ENCODE measurements at regions not wholly inside any gene's neighbourhood (a gene's known extent, or its start where the extent isn't known, plus 50 kb on each side); places are given as distances from the start of the nearest gene placed in this dataset.
A peak's percentile ranks its signal among the peaks of the same experiment; 100 is the strongest.
"Not testable (repeated sequence)": the region's sequence is repeated elsewhere in the genome, so short reads cannot be mapped to it uniquely, and the experiment has no call there.

DNA sequence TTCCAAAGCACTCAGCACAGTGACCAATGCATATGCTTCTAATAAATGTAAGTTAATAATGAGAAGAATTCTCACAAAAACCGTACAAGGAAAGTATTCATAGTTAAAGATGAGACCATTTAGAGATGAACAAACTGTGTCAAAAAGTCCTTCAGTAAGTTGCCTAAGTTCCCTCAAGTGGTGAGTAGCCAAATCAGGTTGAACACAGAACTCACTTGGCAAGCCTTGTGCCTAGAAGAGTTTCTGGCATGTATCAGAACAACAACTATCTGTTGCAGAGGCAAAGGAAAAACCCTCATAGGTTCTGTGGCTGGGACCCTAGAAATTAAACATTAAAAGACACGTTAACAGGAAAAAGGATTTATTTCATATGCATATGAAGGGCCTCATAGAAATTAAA is 129.6 kb upstream of the DOK5 start:
- peak overlapping the region; percentile 41 for H3K27ac ChIP-seq (ENCODE audit: low read depth, low read length)

DNA sequence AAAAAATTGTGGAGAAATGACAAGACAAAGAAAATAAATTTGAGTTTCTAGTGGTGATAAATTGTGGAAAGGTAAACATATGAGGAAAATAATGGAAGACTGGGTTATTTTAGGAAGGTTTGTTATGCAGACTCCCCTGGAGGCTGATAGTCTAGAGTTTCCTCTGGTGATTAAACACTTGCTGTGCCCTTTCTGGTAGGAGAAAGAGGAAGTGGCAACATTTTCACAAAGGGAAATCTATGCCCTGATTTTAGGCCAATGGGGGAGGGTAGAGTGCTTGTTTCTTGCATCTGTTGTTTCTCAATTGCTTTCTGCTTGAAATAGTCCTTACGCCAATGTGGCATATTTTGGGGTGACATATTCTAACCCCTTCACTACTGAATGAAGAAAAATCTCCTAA is 129.1 kb upstream of the DOK5 start:
- Histone ChIP-seq H3K27ac (ENCODE audit: low read depth, low read length) (peak overlapping the region; percentile 41), H3K9ac (ENCODE audit: low read depth, low read length) (no peak overlapping the region), H3K4me1 (ENCODE audit: control insufficient read depth, insufficient read depth, low read length) (peaks cover 27% of the 10 kb centered on the region), H3K4me3 (ENCODE audit: low read depth, low read length) (no peak overlapping the region), H3K27me3 (ENCODE audit: control insufficient read depth, insufficient read depth, low read length) (no peaks in the 10 kb centered on the region), H3K9me3 (ENCODE audit: control insufficient read depth, insufficient read depth, low read length) (no peaks in the 10 kb centered on the region), H3K36me3 (ENCODE audit: control insufficient read depth, insufficient read depth, low read length) (no peaks in the 10 kb centered on the region)

More for the DNA sequence above, 129.6 kb upstream of the DOK5 start:
- H3K9me3 ChIP-seq (ENCODE audit: control insufficient read depth, insufficient read depth, low read length): no peaks in the 10 kb centered on the region
- H3K4me1 ChIP-seq (ENCODE audit: control insufficient read depth, insufficient read depth, low read length): peaks cover 27% of the 10 kb centered on the region
- H3K27me3 ChIP-seq (ENCODE audit: control insufficient read depth, insufficient read depth, low read length): no peaks in the 10 kb centered on the region
- H3K36me3 ChIP-seq (ENCODE audit: control insufficient read depth, insufficient read depth, low read length): no peaks in the 10 kb centered on the region
- no peak overlapping the region for H3K9ac ChIP-seq (ENCODE audit: low read depth, low read length)
- H3K4me3 ChIP-seq (ENCODE audit: low read depth, low read length): no peak overlapping the region

DNA sequence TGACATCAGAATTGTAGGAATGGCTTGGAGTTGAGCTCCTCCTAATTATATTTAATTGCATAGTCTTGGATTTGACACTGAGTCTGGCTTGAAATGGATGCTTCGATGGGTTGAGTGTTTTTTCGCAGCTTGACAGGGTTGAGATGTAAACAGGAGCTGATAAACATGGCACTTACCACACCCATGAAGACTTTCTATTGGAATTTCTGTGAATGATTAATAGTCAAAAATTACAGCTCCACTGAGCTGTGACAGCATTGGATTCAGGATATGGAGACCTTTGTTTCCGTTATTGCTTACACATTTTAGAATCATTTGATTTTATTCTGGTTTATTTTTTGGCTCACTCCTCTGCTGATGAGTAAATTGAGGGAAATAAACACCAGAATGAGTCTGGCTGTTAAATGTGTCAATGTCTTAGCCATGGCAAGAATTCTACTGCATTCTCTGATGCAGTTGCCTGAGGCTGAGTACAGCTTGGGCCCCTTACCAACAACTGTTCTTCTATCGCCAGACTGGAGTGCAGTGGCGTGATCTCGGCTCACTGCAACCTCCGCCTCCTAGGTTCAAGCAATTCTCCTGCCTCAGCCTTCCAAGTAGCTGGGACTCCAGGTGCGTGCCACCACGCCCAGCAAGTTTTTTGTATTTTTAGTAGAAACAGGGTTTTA is 128.1 kb upstream of the DOK5 start:
- no peak overlapping the region for H3K27ac ChIP-seq (ENCODE audit: low read depth, low read length)
- no peaks in the 10 kb centered on the region for H3K36me3 ChIP-seq (ENCODE audit: control insufficient read depth, insufficient read depth, low read length)
- no peak overlapping the region for H3K4me3 ChIP-seq (ENCODE audit: low read depth, low read length)
- H3K9me3 ChIP-seq (ENCODE audit: control insufficient read depth, insufficient read depth, low read length): no peaks in the 10 kb centered on the region
- peaks cover 27% of the 10 kb centered on the region for H3K4me1 ChIP-seq (ENCODE audit: control insufficient read depth, insufficient read depth, low read length)
- H3K9ac ChIP-seq (ENCODE audit: low read depth, low read length): no peak overlapping the region
- H3K27me3 ChIP-seq (ENCODE audit: control insufficient read depth, insufficient read depth, low read length): no peaks in the 10 kb centered on the region

DNA sequence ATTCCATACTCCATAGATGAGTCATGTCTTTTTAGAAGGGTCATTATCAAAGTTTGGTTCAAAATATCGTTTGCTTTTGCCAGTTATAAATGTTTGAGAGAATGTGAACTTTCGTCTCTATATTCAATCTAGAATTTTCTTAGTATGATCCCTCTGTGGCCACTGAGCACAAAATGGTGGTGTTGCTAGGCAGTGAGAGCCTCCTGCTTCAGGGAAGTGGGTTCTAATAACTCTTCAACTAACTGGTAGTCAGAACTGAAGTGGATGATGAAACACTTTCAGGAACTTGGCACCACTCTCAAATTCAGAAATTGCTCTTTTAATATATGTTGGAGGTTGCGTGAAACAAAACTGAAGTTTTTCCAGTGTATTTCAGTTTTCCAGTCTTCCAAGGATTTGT is 125.0 kb upstream of the DOK5 start:
- H3K9me3 ChIP-seq (ENCODE audit: control insufficient read depth, insufficient read depth, low read length): no peaks in the 10 kb centered on the region
- no peaks in the 10 kb centered on the region for H3K27me3 ChIP-seq (ENCODE audit: control insufficient read depth, insufficient read depth, low read length)
- no peak overlapping the region for H3K9ac ChIP-seq (ENCODE audit: low read depth, low read length)
- no peaks in the 10 kb centered on the region for H3K36me3 ChIP-seq (ENCODE audit: control insufficient read depth, insufficient read depth, low read length)
- H3K4me3 ChIP-seq (ENCODE audit: low read depth, low read length): no peak overlapping the region
- no peak overlapping the region for H3K27ac ChIP-seq (ENCODE audit: low read depth, low read length)
- H3K4me1 ChIP-seq (ENCODE audit: control insufficient read depth, insufficient read depth, low read length): peaks cover 20% of the 10 kb centered on the region

DNA sequence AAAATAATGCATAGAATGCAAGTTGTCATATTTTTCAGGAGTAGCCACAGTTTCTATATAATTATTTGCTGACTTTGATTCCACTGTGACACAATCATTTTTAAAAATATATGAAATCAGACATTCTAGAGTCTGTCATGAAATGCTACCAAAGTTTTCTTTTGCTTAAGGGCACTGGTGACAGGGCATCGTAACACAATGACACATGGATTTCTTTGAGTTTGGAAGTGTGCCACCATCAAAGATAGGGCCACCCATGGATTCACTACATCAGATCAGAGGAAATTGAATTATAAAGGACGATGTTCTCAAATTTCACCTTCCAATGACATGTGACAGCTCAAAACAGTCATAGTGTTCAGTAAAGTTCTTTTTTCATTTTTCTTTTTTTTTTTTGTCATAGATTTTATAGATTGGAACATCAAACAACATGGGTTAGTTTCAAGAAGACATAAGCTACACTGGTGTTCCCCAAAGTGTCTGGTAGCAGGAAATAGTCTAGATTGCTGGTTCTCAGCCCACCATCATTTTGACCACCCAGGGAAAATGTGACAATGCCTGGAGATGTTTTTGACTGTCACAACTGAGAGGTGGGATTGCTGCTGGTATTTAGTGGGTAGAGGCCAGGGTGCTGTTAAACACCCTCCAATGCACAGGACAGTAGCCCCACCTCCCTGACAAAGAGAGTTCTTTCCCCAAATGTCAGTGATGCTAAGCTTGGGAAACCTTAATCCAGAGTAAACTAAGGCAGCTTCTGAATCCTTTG is 123.8 kb upstream of the DOK5 start:
- no peaks in the 10 kb centered on the region for H3K27me3 ChIP-seq (ENCODE audit: control insufficient read depth, insufficient read depth, low read length)
- H3K27ac ChIP-seq (ENCODE audit: low read depth, low read length): no peak overlapping the region

DNA sequence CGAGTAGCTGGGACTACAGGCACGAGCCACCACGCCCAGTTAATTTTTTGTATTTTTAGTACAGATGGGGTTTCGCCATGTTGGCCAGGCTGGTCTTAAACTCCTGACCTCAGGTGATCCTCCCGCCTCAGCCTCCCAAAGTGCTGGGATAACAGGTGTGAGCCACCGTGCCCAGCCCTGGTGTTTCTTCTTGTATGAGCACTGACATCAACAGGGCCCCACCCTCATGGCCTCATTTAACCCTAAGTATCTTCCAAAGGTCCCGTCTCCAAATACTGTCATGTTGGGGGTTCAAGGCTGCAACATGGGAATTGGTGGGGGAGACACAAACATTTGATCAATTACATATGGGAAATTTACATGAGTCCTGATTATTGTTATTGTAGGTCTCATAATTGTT is 122.9 kb upstream of the DOK5 start:
- H3K9ac ChIP-seq (ENCODE audit: low read depth, low read length); H3K4me3 ChIP-seq (ENCODE audit: low read depth, low read length); H3K36me3 ChIP-seq (ENCODE audit: control insufficient read depth, insufficient read depth, low read length); H3K9me3 ChIP-seq (ENCODE audit: control insufficient read depth, insufficient read depth, low read length); H3K27me3 ChIP-seq (ENCODE audit: control insufficient read depth, insufficient read depth, low read length); H3K4me1 ChIP-seq (ENCODE audit: control insufficient read depth, insufficient read depth, low read length); H3K27ac ChIP-seq (ENCODE audit: low read depth, low read length): not testable (repeated sequence)

More for the DNA sequence above, 123.8 kb upstream of the DOK5 start:
- Histone ChIP-seq H3K4me3 (ENCODE audit: low read depth, low read length) (no peak overlapping the region), H3K9me3 (ENCODE audit: control insufficient read depth, insufficient read depth, low read length) (no peaks in the 10 kb centered on the region), H3K36me3 (ENCODE audit: control insufficient read depth, insufficient read depth, low read length) (no peaks in the 10 kb centered on the region), H3K9ac (ENCODE audit: low read depth, low read length) (no peak overlapping the region), H3K4me1 (ENCODE audit: control insufficient read depth, insufficient read depth, low read length) (peaks cover 8% of the 10 kb centered on the region)

DNA sequence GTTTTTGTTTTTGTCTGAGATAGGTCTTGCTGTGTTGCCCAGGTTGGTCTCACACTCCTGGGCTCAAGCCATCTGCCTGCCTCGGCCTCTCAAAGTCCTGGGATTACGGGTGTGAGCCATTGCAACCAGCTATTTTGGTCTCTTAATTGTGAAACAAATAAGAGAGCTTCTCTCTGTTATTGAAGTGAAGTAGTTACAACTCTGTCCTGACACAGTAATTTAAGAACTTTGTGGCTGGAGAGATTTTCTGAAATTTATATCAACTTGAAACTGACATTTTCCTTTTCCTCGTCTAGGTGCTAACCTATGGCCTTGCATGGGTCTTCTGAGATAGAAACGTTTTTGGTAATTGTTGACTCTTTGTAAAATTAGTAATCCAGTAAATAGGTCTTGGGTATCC is 122.1 kb upstream of the DOK5 start:
- Histone ChIP-seq H3K9ac (ENCODE audit: low read depth, low read length) (no peak overlapping the region), H3K36me3 (ENCODE audit: control insufficient read depth, insufficient read depth, low read length) (no peaks in the 10 kb centered on the region), H3K27me3 (ENCODE audit: control insufficient read depth, insufficient read depth, low read length) (no peaks in the 10 kb centered on the region), H3K9me3 (ENCODE audit: control insufficient read depth, insufficient read depth, low read length) (no peaks in the 10 kb centered on the region), H3K4me3 (ENCODE audit: low read depth, low read length) (no peak overlapping the region), H3K27ac (ENCODE audit: low read depth, low read length) (no peak overlapping the region), H3K4me1 (ENCODE audit: control insufficient read depth, insufficient read depth, low read length) (no peaks in the 10 kb centered on the region)

DNA sequence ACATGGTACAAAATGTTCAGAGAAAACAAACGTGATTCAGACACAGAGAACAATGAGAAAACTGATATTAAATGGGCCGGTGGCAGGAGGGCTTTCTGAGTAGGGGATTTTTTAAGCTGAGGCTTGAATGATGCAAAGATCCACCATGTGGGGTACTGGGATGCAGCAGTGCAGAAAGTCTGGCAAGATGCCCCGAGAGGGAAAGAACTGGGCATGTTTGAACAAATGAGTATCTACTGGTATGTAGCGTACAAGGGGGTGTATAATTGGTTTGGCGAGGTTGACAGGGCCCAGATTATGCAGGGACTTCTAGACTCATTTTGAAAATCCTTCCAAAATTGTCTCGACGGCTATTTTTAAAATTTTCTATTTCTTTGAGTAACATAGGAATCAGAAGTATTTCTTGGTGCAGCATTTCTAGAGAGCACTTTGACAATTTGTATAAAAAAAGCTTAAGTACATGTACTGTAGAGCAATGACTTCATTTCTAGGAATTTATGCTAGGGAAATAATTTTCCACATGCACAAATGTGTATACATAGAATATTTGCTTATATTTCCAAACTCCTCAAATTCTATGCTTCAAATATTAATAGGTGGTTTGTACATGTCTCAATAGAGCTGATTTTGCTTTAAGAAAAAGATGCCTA is 119.6 kb upstream of the DOK5 start:
- H3K4me3 ChIP-seq (ENCODE audit: low read depth, low read length): no peak overlapping the region
- no peak overlapping the region for H3K27ac ChIP-seq (ENCODE audit: low read depth, low read length)
- no peak overlapping the region for H3K9ac ChIP-seq (ENCODE audit: low read depth, low read length)
- H3K27me3 ChIP-seq (ENCODE audit: control insufficient read depth, insufficient read depth, low read length): no peaks in the 10 kb centered on the region
- peaks cover 12% of the 10 kb centered on the region; the same call in 1 of the 2 replicates for H3K4me1 ChIP-seq (ENCODE audit: control insufficient read depth, insufficient read depth, low read length)
- H3K9me3 ChIP-seq (ENCODE audit: control insufficient read depth, insufficient read depth, low read length): no peaks in the 10 kb centered on the region
- H3K36me3 ChIP-seq (ENCODE audit: control insufficient read depth, insufficient read depth, low read length): no peaks in the 10 kb centered on the region

DNA sequence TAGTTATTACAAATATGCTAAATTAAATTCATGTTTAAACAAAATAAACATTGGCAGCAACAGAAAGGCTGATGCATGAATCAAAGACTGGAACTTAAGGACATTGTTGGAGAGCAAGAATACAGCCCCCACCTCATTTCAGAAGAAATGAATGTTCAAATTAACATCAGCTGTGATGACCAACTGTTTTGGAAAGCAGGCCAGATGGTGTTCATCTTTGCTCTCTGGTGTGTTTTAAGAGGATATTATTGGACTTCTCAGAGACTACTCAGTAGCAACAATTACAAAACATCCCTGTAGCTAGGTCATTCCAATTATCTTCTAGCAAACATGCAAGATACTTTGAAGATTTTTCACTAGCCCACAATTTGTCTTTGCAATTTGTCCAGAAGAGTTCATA is 118.6 kb upstream of the DOK5 start:
- Histone ChIP-seq H3K36me3 (ENCODE audit: control insufficient read depth, insufficient read depth, low read length) (no peaks in the 10 kb centered on the region), H3K4me3 (ENCODE audit: low read depth, low read length) (no peak overlapping the region), H3K27me3 (ENCODE audit: control insufficient read depth, insufficient read depth, low read length) (no peaks in the 10 kb centered on the region), H3K9me3 (ENCODE audit: control insufficient read depth, insufficient read depth, low read length) (no peaks in the 10 kb centered on the region), H3K27ac (ENCODE audit: low read depth, low read length) (no peak overlapping the region), H3K9ac (ENCODE audit: low read depth, low read length) (no peak overlapping the region), H3K4me1 (ENCODE audit: control insufficient read depth, insufficient read depth, low read length) (peaks cover 17% of the 10 kb centered on the region; the same call in 1 of the 2 replicates)

DNA sequence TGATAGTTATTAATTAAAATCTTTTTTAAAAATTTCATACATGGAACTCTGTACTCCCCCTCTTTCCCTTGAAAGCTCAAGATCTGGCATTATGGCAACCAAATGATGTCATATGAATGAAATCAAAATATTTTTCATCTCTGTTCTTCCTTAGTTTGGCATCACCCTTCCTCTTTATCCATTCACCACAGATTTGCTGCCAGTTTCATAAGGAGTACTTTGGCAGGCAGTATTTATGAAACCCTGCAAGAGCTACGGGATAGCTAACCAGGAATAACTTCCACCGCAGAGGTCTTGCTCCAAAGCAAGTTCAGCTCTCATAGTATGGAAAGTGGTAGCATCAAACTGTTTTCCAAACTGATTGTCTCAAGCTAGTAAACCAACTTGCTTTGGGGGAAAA is 113.9 kb upstream of the DOK5 start:
- H3K27me3 ChIP-seq (ENCODE audit: control insufficient read depth, insufficient read depth, low read length): no peaks in the 10 kb centered on the region
- H3K9ac ChIP-seq (ENCODE audit: low read depth, low read length): no peak overlapping the region
- H3K9me3 ChIP-seq (ENCODE audit: control insufficient read depth, insufficient read depth, low read length): no peaks in the 10 kb centered on the region; the same call in 1 of the 2 replicates
- H3K27ac ChIP-seq (ENCODE audit: low read depth, low read length): no peak overlapping the region
- H3K36me3 ChIP-seq (ENCODE audit: control insufficient read depth, insufficient read depth, low read length): no peaks in the 10 kb centered on the region
- no peak overlapping the region for H3K4me3 ChIP-seq (ENCODE audit: low read depth, low read length)
- H3K4me1 ChIP-seq (ENCODE audit: control insufficient read depth, insufficient read depth, low read length): peaks cover 20% of the 10 kb centered on the region; the same call in 1 of the 2 replicates

DNA sequence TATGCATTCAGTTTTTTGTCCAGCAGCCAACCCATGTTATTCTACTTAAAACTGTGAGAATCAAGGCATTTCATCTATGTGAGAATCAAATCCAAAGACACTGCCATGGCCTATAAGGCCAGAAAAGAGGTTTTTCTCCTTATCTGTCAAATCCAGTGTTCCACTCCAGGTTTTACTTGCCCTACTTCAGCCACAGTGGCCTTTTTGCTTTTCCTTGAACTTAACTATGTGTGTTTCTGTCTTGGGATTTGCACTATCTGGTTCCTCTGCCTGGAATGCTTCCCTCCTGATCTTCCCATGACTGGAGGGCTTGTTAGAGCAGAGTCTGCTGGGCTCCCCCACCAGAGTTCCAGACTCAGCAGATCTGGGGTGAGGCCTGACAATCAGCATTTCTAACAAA is 113.1 kb upstream of the DOK5 start:
- no peak overlapping the region for H3K4me3 ChIP-seq (ENCODE audit: low read depth, low read length)
- no peaks in the 10 kb centered on the region for H3K27me3 ChIP-seq (ENCODE audit: control insufficient read depth, insufficient read depth, low read length)
- no peaks in the 10 kb centered on the region; the same call in 1 of the 2 replicates for H3K9me3 ChIP-seq (ENCODE audit: control insufficient read depth, insufficient read depth, low read length)

More for the DNA sequence above, 113.1 kb upstream of the DOK5 start:
- Histone ChIP-seq H3K36me3 (ENCODE audit: control insufficient read depth, insufficient read depth, low read length) (no peaks in the 10 kb centered on the region), H3K4me1 (ENCODE audit: control insufficient read depth, insufficient read depth, low read length) (peaks cover 20% of the 10 kb centered on the region; the same call in 1 of the 2 replicates), H3K27ac (ENCODE audit: low read depth, low read length) (no peak overlapping the region), H3K9ac (ENCODE audit: low read depth, low read length) (no peak overlapping the region)
